Liver (tissue), 3 donors: ENCODE measurements at regions not wholly inside any gene's neighbourhood (a gene's known extent, or its start where the extent isn't known, plus 50 kb on each side); places are given as distances from the start of the nearest gene placed in this dataset.

ENCODE experiments used
- ATF3 ChIP-seq: IDR thresholded peaks from 2 replicates; pipeline ENCODE4 v1.6.1; 2016; ENCODE audit warnings: antibody characterized with exemption
- CTCF ChIP-seq: fragments of 150-350 bp; IDR thresholded peaks from 2 replicates; pipeline ENCODE4 v1.5.1; 2017; ENCODE audit warnings: improper control_type of control experiment, low read depth, low read length; ENCODE audit not compliant: missing input control
- JUND ChIP-seq, 2 donors: IDR thresholded peaks; 2 replicates each; pipeline ENCODE4 v1.6.1; 2016; ENCODE audit warnings: antibody characterized with exemption in 2 of 2
- MAX ChIP-seq: IDR thresholded peaks from 2 replicates; pipeline ENCODE4 v1.6.1; 2016; ENCODE audit warnings: antibody characterized with exemption
- REST ChIP-seq: IDR thresholded peaks from 2 replicates; pipeline ENCODE4 v1.6.1; 2016; ENCODE audit warnings: antibody characterized with exemption, mild to moderate bottlenecking
- RXRA ChIP-seq, 2 donors: IDR thresholded peaks; 2 replicates each; pipeline ENCODE4 v1.6.1; 2017 to 2018; ENCODE audit warnings: antibody characterized with exemption in 2 of 2, mild to moderate bottlenecking in 1 of 2
- SP1 ChIP-seq: IDR thresholded peaks from 2 replicates; pipeline ENCODE4 v1.6.1; 2018; ENCODE audit warnings: antibody characterized with exemption, mild to moderate bottlenecking
- TAF1 ChIP-seq: conservative IDR thresholded peaks from 2 replicates; pipeline ENCODE4 v1.6.1; 2016; ENCODE audit warnings: antibody characterized with exemption, mild to moderate bottlenecking
- YY1 ChIP-seq: IDR thresholded peaks from 2 replicates; pipeline ENCODE4 v1.6.1; 2016; ENCODE audit warnings: antibody characterized with exemption, mild to moderate bottlenecking
- ZBTB33 ChIP-seq: IDR thresholded peaks from 2 replicates; pipeline ENCODE4 v1.6.1; 2016; ENCODE audit warnings: antibody characterized with exemption
- donor health status: healthy.
- donor health status: healthy.

- TF ChIP-seq TAF1 (no peak), RXRA (IDR thresholded peaks at IDR 0.05) (no peak), CTCF (no peak), ZBTB33 (no peak), ATF3 (no peak), YY1 (no peak), SP1 (no peak), MAX (no peak), REST (no peak), JUND (IDR thresholded peaks at IDR 0.05) (no peak)
Measured at GRCh38 chr10:130935897-130936550, 375.5 kb downstream of the TCERG1L start.
